Sigmoid colon (tissue), 4 donors: ENCODE measurements at regions not wholly inside any gene's neighbourhood (a gene's known extent, or its start where the extent isn't known, plus 50 kb on each side); places are given as distances from the start of the nearest gene placed in this dataset.

ENCODE experiments used
- EP300 ChIP-seq, 4 donors: sonication (generic); formaldehyde crosslinking; IDR thresholded peaks; one replicate each; pipeline ENCODE4 v1.6.1; 2017; ENCODE audit warnings: antibody characterized with exemption in 4 of 4
- POLR2AphosphoS5 ChIP-seq, 4 donors: sonication (generic); formaldehyde crosslinking; IDR thresholded peaks; one replicate each; pipeline ENCODE4 v1.6.1; 2017; ENCODE audit warnings: antibody characterized with exemption in 4 of 4
- TF ChIP-seq, protein P1 (sequence below), 4 experiments: fragments of 450-650 bp in 3 of 4; fragments of 200-600 bp in 1 of 4; IDR thresholded peaks; one replicate each; pipeline ENCODE4 v1.5.1; 2016 to 2019; ENCODE audit warnings: antibody characterized with exemption in 4 of 4, mild to moderate bottlenecking in 3 of 4, moderate library complexity in 2 of 4

GRCh38 chr11:95459291-95460042 lies 228.5 kb upstream of the SESN3 start:
- TF ChIP-seq, protein P1, sequence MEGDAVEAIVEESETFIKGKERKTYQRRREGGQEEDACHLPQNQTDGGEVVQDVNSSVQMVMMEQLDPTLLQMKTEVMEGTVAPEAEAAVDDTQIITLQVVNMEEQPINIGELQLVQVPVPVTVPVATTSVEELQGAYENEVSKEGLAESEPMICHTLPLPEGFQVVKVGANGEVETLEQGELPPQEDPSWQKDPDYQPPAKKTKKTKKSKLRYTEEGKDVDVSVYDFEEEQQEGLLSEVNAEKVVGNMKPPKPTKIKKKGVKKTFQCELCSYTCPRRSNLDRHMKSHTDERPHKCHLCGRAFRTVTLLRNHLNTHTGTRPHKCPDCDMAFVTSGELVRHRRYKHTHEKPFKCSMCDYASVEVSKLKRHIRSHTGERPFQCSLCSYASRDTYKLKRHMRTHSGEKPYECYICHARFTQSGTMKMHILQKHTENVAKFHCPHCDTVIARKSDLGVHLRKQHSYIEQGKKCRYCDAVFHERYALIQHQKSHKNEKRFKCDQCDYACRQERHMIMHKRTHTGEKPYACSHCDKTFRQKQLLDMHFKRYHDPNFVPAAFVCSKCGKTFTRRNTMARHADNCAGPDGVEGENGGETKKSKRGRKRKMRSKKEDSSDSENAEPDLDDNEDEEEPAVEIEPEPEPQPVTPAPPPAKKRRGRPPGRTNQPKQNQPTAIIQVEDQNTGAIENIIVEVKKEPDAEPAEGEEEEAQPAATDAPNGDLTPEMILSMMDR (IDR thresholded peaks at IDR 0.05) = no peak
- peak in 1 of 4 donors; percentile 22 for TF ChIP-seq POLR2AphosphoS5 (IDR thresholded peaks at IDR 0.05)
- no peak for TF ChIP-seq EP300 (IDR thresholded peaks at IDR 0.05)
